Esophagus squamous epithelium (tissue), 4 donors: ENCODE measurements at regions not wholly inside any gene's neighbourhood (a gene's known extent, or its start where the extent isn't known, plus 50 kb on each side); places are given as distances from the start of the nearest gene placed in this dataset.

ENCODE experiments used
- CTCF ChIP-seq, 6 experiments: fragments of 450-650 bp in 4 of 6; fragments of 200-600 bp in 2 of 6; sonication (generic) in 2 of 6; IDR thresholded peaks; one replicate each; pipeline ENCODE4 v1.5.1; 2016 to 2019; ENCODE audit warnings: antibody characterized with exemption in 6 of 6, mild to moderate bottlenecking in 4 of 6, moderate library complexity in 4 of 6
- POLR2A ChIP-seq, 4 donors: fragments of 450-650 bp; IDR thresholded peaks; one replicate each; pipeline ENCODE4 v1.6.1; 2017; ENCODE audit warnings: antibody characterized with exemption in 4 of 4, mild to moderate bottlenecking in 4 of 4, moderate library complexity in 3 of 4

GRCh38 chr12:118781692-118782091 is 199.6 kb upstream of the SRRM4 start:
- TF ChIP-seq CTCF (IDR thresholded peaks at IDR 0.05) (no peak), POLR2A (IDR thresholded peaks at IDR 0.05) (no peak)
